ENCODE measurements at regions not wholly inside any gene's neighbourhood (a gene's known extent, or its start where the extent isn't known, plus 50 kb on each side); places are given as distances from the start of the nearest gene placed in this dataset.
"Not testable (repeated sequence)": the region's sequence is repeated elsewhere in the genome, so short reads cannot be mapped to it uniquely, and the experiment has no call there.

- H3K36me3 ChIP-seq (ENCODE audit: low read depth); H3K4me1 ChIP-seq (replicated peaks; ENCODE audit: insufficient read depth); H3K9me3 ChIP-seq (ENCODE audit: insufficient read depth, low read depth); H3K4me3 ChIP-seq; POLR2A ChIA-PET (ENCODE audit: unreplicated experiment); H3K79me2 ChIP-seq (ENCODE audit: low read depth); H4K20me1 ChIP-seq (ENCODE audit: insufficient read depth); H3K27ac ChIP-seq; H3K27me3 ChIP-seq (ENCODE audit: insufficient read depth, low read depth); intact Hi-C loops (cut with micrococcal nuclease; ENCODE audit: unreplicated experiment); CTCF ChIA-PET; H2AFZ ChIP-seq; BruUV-seq (replicated peaks); H3F3A ChIP-seq (ENCODE audit: insufficient read depth, low read depth); H3K9me2 ChIP-seq (ENCODE audit: insufficient read depth); DNase-seq; H3K4me2 ChIP-seq: not testable (repeated sequence)
Observed at GRCh38 chr15:84094720-84095119, 140.9 kb upstream of the GOLGA6L4 start.

GRCh38 chr15:84097053-84097452 is 138.5 kb upstream of the GOLGA6L4 start:
- POLR2A ChIA-PET (ENCODE audit: unreplicated experiment); H4K20me1 ChIP-seq (ENCODE audit: insufficient read depth); H2AFZ ChIP-seq; H3K4me2 ChIP-seq; H3K27me3 ChIP-seq (ENCODE audit: insufficient read depth, low read depth); H3K9me2 ChIP-seq (ENCODE audit: insufficient read depth); H3K9me3 ChIP-seq (ENCODE audit: insufficient read depth, low read depth); H3K4me3 ChIP-seq; H3F3A ChIP-seq (ENCODE audit: insufficient read depth, low read depth); CTCF ChIA-PET; BruUV-seq (replicated peaks); H3K36me3 ChIP-seq (ENCODE audit: low read depth); H3K27ac ChIP-seq; H3K79me2 ChIP-seq (ENCODE audit: low read depth); DNase-seq; intact Hi-C loops (cut with micrococcal nuclease; ENCODE audit: unreplicated experiment); H3K4me1 ChIP-seq (replicated peaks; ENCODE audit: insufficient read depth): not testable (repeated sequence)

GRCh38 chr15:84098604-84099003 is 137.0 kb upstream of the GOLGA6L4 start:
- Histone ChIP-seq H3K9me2 (ENCODE audit: insufficient read depth) (no peaks in the 10 kb centered on the region), H3K4me1 (replicated peaks; ENCODE audit: insufficient read depth) (no peaks in the 10 kb centered on the region), H4K20me1 (ENCODE audit: insufficient read depth) (no peaks in the 10 kb centered on the region), H3F3A (ENCODE audit: insufficient read depth, low read depth) (no peaks in the 10 kb centered on the region), H3K4me2 (no peak overlapping the region), H3K9me3 (ENCODE audit: insufficient read depth, low read depth) (no peaks in the 10 kb centered on the region), H3K79me2 (ENCODE audit: low read depth) (no peaks in the 10 kb centered on the region), H3K27me3 (ENCODE audit: insufficient read depth, low read depth) (0 out of 2 replicates have a peak, but pooled peaks cover 4% of the 10 kb centered on the region), H2AFZ (no peak overlapping the region), H3K27ac (no peak overlapping the region), H3K36me3 (ENCODE audit: low read depth) (no peaks in the 10 kb centered on the region), H3K4me3 (no peak overlapping the region)
- intact Hi-C loops (cut with micrococcal nuclease; ENCODE audit: unreplicated experiment): no loop called here
- TF ChIP-seq CTCF (conservative IDR thresholded peaks at IDR 0.05) (no peak), EZH2 (IDR thresholded peaks at IDR 0.05; ENCODE audit: low read depth) (no peak)
- no peak for DNase-seq
- CTCF ChIA-PET: no interaction called here
- POLR2A ChIA-PET (ENCODE audit: unreplicated experiment): no interaction called here
- no TSS peak for BruUV-seq (replicated peaks)

- no peaks in the 10 kb centered on the region for H3K79me2 ChIP-seq (ENCODE audit: low read depth)
- H2AFZ ChIP-seq: no peak overlapping the region
- no peaks in the 10 kb centered on the region for H3K36me3 ChIP-seq (ENCODE audit: low read depth)
- no peaks in the 10 kb centered on the region for H3K9me2 ChIP-seq (ENCODE audit: insufficient read depth)
- POLR2A ChIA-PET (ENCODE audit: unreplicated experiment): no interaction called here
- H3K4me2 ChIP-seq: no peak overlapping the region
- no peak overlapping the region for H3K27ac ChIP-seq
- CTCF ChIA-PET: no interaction called here
- no peaks in the 10 kb centered on the region for H3K9me3 ChIP-seq (ENCODE audit: insufficient read depth, low read depth)
- no peak for DNase-seq
- H3K4me1 ChIP-seq (replicated peaks; ENCODE audit: insufficient read depth): no peaks in the 10 kb centered on the region
- H4K20me1 ChIP-seq (ENCODE audit: insufficient read depth): no peaks in the 10 kb centered on the region
- no TSS peak for BruUV-seq (replicated peaks)
- TF ChIP-seq EZH2 (IDR thresholded peaks at IDR 0.05; ENCODE audit: low read depth): no peak
- TF ChIP-seq CTCF (conservative IDR thresholded peaks at IDR 0.05): no peak
- no peak overlapping the region for H3K4me3 ChIP-seq
- H3F3A ChIP-seq (ENCODE audit: insufficient read depth, low read depth): no peaks in the 10 kb centered on the region
- H3K27me3 ChIP-seq (ENCODE audit: insufficient read depth, low read depth): 0 out of 2 replicates have a peak, but pooled peaks cover 4% of the 10 kb centered on the region
- intact Hi-C loops (cut with micrococcal nuclease; ENCODE audit: unreplicated experiment): no loop called here
Observed at GRCh38 chr15:84099181-84099580, 136.4 kb upstream of the GOLGA6L4 start.

All from PC-9 (cell line).